Liver (tissue), 6 donors: ENCODE measurements at regions not wholly inside any gene's neighbourhood (a gene's known extent, or its start where the extent isn't known, plus 50 kb on each side); places are given as distances from the start of the nearest gene placed in this dataset.
"Not testable (repeated sequence)": the region's sequence is repeated elsewhere in the genome, so short reads cannot be mapped to it uniquely, and the experiment has no call there.

Experiments used
- DNase-seq: peaks from one replicate; pipeline ENCODE4 v3.0.0-alpha.2; 2017; ENCODE audit warnings: low spot score
- H3K27ac ChIP-seq, 2 donors: one replicate each; pipeline ENCODE4 v1.7.0; 2013; ENCODE audit warnings: inconsistent platforms in 2 of 2, low read length in 2 of 2, control low read depth in 1 of 2, low read depth in 1 of 2, mild to moderate bottlenecking in 1 of 2
- H3K27me3 ChIP-seq, 4 donors: one replicate each; pipeline versions ENCODE4 v1.6.1 to v1.7.0; 2013; ENCODE audit warnings: low read length in 3 of 4, inconsistent platforms in 1 of 4, mild to moderate bottlenecking in 1 of 4, moderate library complexity in 1 of 4; ENCODE audit not compliant: control insufficient read depth in 4 of 4, insufficient read depth in 4 of 4
- H3K36me3 ChIP-seq, 4 donors: one replicate each; pipeline versions ENCODE4 v1.6.1 to v1.7.0; 2013; ENCODE audit warnings: low read length in 3 of 4, mild to moderate bottlenecking in 3 of 4, low read depth in 1 of 4, moderate library complexity in 1 of 4; ENCODE audit not compliant: control insufficient read depth in 4 of 4, insufficient read depth in 3 of 4
- H3K4me1 ChIP-seq, 4 donors: one replicate each; pipeline versions ENCODE4 v1.6.1 to v1.7.0; 2013; ENCODE audit warnings: low read length in 3 of 4, mild to moderate bottlenecking in 3 of 4, moderate library complexity in 1 of 4; ENCODE audit not compliant: control insufficient read depth in 4 of 4, insufficient read depth in 4 of 4
- H3K4me3 ChIP-seq, 3 donors: one replicate each; pipeline versions ENCODE4 v1.6.1 to v1.7.0; 2013; ENCODE audit warnings: low read length in 3 of 3, control low read depth in 1 of 3, low read depth in 1 of 3, mild to moderate bottlenecking in 1 of 3
- H3K9ac ChIP-seq, 2 donors: one replicate each; pipeline ENCODE4 v1.7.0; 2013; ENCODE audit warnings: low read length in 2 of 2, mild to moderate bottlenecking in 2 of 2, moderate library complexity in 2 of 2, control low read depth in 1 of 2, low read depth in 1 of 2
- H3K9me3 ChIP-seq, 4 donors: one replicate each; pipeline versions ENCODE4 v1.6.1 to v1.7.0; 2013; ENCODE audit warnings: low read length in 3 of 4; ENCODE audit not compliant: control insufficient read depth in 4 of 4
- WGBS: extraction: QIAGEN DNeasy Blood & Tissue Kit; methylation state at CpG from one replicate; pipeline ENCODE4 v1.1.7; 2013; 5-methylcytosine and 5-hydroxymethylcytosine counted together
- donor health status: healthy.
- donor health status: healthy.
- donor health status: healthy.

- not testable (repeated sequence) for H3K4me3 ChIP-seq, H3K27ac ChIP-seq, H3K36me3 ChIP-seq, H3K4me1 ChIP-seq, DNase-seq, H3K9ac ChIP-seq, H3K9me3 ChIP-seq, H3K27me3 ChIP-seq
- 50% methylated on average over 3 of the region's 4 CpGs for WGBS
These were observed 976.9 kb downstream of the TUBA3C start for GRCh38 chr13:18204614-18205178.

DNA sequence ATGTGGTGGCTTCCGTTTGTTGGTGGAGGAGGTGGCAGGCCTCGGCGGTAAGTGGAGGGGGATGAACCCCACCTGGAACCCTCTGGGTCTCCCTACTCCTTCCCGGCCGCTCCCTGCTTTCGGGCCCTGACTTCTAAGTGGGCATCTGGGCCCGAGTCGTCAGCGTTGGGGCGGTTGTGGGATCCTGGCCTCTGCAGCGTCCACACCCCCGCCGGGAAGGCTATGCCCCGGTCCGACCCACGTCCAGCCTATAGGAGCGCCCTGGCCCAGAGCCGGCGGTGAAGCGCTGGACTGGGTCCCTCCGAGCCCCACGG lies 986.3 kb downstream of the TUBA3C start:
- 69% methylated on average over 7 of the region's 22 CpGs for whole genome bisulfite sequencing
- H3K27me3 ChIP-seq, DNase-seq, H3K4me1 ChIP-seq, H3K27ac ChIP-seq, H3K9me3 ChIP-seq, H3K36me3 ChIP-seq, H3K9ac ChIP-seq, H3K4me3 ChIP-seq: not testable (repeated sequence)

DNA sequence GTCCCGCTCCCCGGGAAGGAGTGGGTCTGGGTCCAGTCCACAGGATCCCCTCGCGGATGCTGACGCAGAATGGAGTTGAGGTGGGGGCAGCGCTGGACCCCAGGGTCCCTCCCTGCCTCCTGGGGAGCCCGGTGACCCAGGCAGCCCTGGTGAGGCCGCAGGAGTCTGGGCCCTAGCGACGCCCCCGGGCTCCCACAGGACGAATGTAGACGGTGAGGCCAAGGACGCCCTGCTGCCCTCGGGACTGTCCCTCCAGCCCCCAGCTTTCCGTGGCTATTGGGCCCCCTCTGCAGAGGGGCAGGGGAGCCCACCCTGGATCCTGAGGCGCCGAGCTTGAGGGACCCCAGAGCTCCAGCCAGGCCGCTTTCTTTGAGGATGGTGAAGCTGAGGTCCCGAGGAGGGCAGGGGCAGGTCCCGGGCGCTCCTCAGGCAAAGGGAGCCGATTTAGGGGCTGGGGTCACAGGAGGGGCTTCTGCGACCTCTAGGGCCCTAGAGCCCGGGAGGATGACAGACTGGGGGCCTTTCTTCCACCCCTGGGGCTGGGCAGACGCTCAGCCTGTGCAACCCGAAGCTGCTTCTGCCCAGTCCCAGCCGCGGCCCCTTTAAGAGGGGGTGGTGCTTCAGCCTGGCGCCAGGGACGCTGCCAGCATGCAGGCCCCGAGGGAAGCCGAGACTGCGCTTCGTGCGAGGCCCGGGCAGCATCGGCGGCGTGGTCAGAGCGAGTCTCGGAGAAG lies 986.8 kb downstream of the TUBA3C start:
- DNase-seq, H3K4me1 ChIP-seq, H3K27me3 ChIP-seq, H3K9me3 ChIP-seq, H3K9ac ChIP-seq, H3K4me3 ChIP-seq, H3K27ac ChIP-seq, H3K36me3 ChIP-seq: not testable (repeated sequence)
- 69% methylated on average over 19 of the region's 42 CpGs for WGBS

- H3K27me3 ChIP-seq, DNase-seq: not testable (repeated sequence)
- WGBS = 73% methylated on average over 25 of the region's 27 CpGs
These were observed 987.5 kb downstream of the TUBA3C start for GRCh38 chr13:18194104-18194503.

More at GRCh38 chr13:18194104-18194503, 987.5 kb downstream of the TUBA3C start:
- not testable (repeated sequence) for H3K9ac ChIP-seq, H3K36me3 ChIP-seq, H3K9me3 ChIP-seq, H3K4me3 ChIP-seq, H3K27ac ChIP-seq, H3K4me1 ChIP-seq
